ENCODE measurements at regions not wholly inside any gene's neighbourhood (a gene's known extent, or its start where the extent isn't known, plus 50 kb on each side); places are given as distances from the start of the nearest gene placed in this dataset.
"Not testable (repeated sequence)": the region's sequence is repeated elsewhere in the genome, so short reads cannot be mapped to it uniquely, and the experiment has no call there.

- peak overlapping the region in 1 of 21 experiments; percentile 65 for H3K27ac ChIP-seq
- H3K4me3 ChIP-seq, result no peak overlapping the region
Observed at GRCh38 chr4:26034849-26035248, 120.8 kb downstream of the SMIM20 start.

DNA sequence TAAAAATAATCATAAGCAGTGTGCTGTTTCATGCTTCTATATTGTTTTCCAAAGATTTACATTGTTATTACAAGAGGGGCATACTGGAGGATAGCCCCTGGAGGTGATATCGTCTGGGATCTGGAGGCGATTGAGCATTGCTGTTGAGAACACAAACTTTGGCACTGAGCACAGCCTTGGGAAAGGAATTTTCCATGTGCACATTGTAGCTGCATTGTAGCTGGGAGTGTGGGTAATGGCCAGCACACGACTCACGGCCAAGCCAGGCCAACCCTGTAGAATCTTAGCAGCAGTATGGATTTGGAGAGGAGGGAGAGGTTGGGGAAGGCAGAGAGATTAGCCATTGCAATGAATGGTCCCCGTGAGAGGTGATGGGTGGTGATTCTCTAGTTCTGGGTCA is 121.9 kb downstream of the SMIM20 start:
- Histone ChIP-seq H3K27ac (no peak overlapping the region), H3K4me3 (no peak overlapping the region)

- no peak overlapping the region for H3K4me3 ChIP-seq
- peak overlapping the region in 5 of 21 experiments; percentile 35 to 64 (median 40) for H3K27ac ChIP-seq
Observed at GRCh38 chr4:26039639-26040359, 125.8 kb downstream of the SMIM20 start.

GRCh38 chr4:26044524-26044923 is 130.5 kb downstream of the SMIM20 start:
- H3K4me3 ChIP-seq, result no peak overlapping the region
- no peak overlapping the region for H3K27ac ChIP-seq

DNA sequence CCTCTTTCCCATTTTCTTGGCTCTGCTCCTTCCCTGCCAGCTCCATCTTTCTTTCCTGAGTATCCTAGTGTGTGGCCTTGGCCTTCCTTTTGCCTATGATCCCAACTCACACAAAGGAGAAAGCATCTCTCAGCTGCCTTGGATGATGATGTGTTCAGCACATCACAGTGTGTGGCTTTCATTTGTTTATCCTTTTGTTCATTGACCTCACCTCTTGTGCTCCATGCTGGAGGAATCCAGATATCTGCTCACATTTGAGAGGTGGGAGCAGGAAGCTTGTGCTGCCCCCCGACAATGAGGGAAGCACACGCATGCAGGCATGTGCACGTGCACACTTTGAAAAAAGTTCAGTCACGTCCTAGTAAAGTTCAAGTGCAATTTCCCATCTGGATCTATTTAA is 131.0 kb downstream of the SMIM20 start:
- Histone ChIP-seq H3K27ac (no peak overlapping the region), H3K4me3 (no peak overlapping the region)

GRCh38 chr4:26047795-26048194 is 133.8 kb downstream of the SMIM20 start:
- peak overlapping the region in 16 of 21 experiments; percentile 18 to 86 (median 64) for H3K27ac ChIP-seq
- H3K4me3 ChIP-seq, result no peak overlapping the region

DNA sequence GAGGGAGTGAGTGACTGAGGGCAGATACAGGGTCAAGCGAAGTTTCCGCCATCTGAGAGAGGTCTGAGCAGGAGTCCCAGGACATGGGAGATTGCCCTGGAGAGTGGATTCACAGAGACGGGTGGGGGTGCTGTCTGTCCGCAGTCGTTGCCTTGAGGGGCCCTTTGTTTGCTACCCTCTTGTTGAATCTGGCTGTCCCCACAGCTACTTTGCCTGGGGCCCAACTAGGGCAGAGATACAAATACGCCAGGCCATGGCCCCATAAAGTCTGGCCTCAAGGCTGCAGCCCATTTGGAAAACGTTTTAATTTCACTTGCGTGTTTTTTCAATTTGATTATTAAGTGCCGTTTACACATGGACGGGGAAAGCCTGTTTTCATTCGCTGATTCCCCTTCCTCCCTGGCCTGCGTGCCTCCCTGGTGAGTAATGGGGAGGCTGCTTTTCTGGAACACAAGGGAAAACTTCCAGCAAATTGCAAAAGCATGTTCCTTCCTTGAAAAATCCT is 134.4 kb downstream of the SMIM20 start:
- Histone ChIP-seq H3K4me3 (no peak overlapping the region), H3K27ac (peak overlapping the region in 17 of 21 experiments; percentile 18 to 86 (median 62))

DNA sequence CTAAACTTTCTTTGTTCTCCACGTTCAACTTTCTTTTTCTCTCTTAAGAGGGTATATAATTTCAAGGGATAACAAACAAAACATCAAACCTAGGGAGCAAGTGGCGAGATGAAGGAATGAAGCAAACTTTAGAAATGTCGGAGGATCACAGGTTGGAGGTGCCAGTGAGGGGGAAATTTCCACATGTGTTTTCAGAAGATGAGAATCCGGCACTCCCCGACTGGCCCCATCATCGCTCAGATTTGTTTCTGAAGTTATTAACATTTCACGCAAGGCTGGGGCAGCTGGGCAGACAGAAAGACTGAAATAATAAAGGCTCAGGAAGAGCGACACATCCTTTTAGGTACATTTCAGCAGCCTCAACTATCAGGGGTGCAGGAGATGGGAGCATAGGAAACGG is 134.9 kb downstream of the SMIM20 start:
- Histone ChIP-seq H3K4me3 (no peak overlapping the region), H3K27ac (peak overlapping the region in 16 of 21 experiments; percentile 7 to 86 (median 68))

GRCh38 chr4:26049447-26049846 is 135.4 kb downstream of the SMIM20 start:
- no peak overlapping the region for H3K4me3 ChIP-seq
- peak overlapping the region in 18 of 21 experiments; percentile 7 to 86 (median 61) for H3K27ac ChIP-seq

DNA sequence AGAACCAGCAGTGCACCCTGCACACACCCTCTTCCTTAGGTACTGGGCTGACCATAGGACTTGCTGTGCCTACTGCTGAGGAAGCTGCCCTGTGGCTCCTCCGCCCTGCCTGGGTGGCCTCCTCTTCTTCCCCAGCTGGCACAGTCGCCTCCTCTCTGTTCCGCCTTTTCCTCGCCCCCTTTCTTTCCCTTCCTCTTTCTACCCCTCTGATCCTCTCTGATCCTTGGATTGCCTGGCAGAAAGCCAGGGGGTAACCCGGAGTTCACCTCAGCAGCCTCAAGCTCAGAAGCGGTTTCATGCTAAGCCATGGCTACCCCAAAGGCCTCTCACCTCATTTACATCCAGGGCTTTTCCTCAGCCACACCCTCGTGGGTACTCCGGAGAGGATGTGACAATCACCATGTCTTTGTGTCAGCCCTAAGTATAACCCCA is 136.2 kb downstream of the SMIM20 start:
- H3K27ac ChIP-seq, result peak overlapping the region in 11 of 21 experiments; percentile 33 to 86 (median 73)
- no peak overlapping the region for H3K4me3 ChIP-seq

- Histone ChIP-seq H3K27ac (peak overlapping the region in 6 of 21 experiments; percentile 37 to 86 (median 74)), H3K4me3 (no peak overlapping the region)
Observed at GRCh38 chr4:26050671-26051070, 136.7 kb downstream of the SMIM20 start.

DNA sequence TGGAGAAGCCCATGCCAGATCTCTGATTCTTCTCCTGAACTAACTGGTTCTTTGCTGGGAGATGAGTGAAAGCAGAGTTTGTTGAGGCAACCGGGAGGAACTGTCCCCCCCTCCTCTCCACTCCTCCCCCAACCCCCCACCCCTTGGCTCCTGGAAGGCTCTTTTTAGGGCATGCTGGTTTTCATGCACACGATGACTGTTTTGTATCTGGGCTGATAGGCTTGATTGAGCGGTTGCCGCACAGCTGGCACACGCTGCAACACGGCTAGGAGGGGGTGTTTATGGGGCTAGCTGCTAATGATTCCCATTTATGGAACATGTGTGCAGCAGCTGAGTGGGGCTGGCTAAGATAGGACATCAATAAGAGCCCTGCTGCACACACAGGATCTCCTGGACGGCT is 137.2 kb downstream of the SMIM20 start:
- Histone ChIP-seq H3K4me3 (no peak overlapping the region), H3K27ac (no peak overlapping the region)

DNA sequence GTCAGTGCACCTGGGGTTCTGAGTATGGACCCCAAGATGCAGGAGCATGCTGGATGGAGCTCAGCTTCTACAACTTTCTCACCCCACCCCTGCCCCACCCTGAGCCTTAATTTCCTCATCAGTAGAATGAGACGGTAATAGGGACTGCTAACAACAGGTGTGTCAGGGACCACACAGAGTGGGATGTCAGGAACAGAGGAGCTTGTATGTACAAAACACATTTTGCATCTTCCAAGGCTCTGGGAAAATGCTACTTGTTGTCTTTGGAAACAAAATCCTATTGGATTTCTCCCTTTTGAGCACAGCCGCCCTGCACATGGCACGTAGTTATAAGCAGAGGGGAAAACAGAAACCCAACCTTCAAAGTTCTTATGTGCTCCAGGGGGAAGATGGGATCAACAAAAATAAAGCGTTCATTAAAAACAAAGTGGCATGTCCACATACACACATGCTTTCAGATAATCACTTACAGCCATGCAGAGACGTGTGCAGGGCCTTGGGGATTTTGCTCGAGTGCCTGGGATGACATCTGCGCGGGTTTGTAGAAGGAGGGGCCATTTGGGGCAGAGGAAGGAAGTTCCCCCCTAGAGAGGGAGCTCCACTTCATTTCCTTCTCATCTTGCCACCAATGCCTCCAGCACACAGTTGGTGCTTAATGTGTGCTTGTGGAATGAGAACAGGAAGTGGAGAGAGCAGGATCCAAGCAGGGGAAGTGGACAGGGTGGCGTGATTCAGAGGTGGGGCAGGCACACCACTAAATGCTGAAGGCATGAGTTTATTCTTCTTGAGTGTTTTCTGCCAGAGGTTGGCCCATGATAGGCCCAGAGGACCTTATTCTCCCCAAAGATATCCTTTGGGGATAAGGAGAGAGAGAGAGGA is 138.9 kb downstream of the SMIM20 start:
- no peak overlapping the region for H3K4me3 ChIP-seq
- H3K27ac ChIP-seq, result no peak overlapping the region

- Histone ChIP-seq H3K27ac (no peak overlapping the region), H3K4me3 (no peak overlapping the region)
Observed at GRCh38 chr4:26053761-26054160, 139.7 kb downstream of the SMIM20 start.

GRCh38 chr4:26055855-26056254 is 141.8 kb downstream of the SMIM20 start:
- Histone ChIP-seq H3K4me3 (no peak overlapping the region), H3K27ac (no peak overlapping the region)

- Histone ChIP-seq H3K27ac (no peak overlapping the region), H3K4me3 (no peak overlapping the region)
Observed at GRCh38 chr4:26056406-26056805, 142.4 kb downstream of the SMIM20 start.

GRCh38 chr4:26057839-26058238 is 143.8 kb downstream of the SMIM20 start:
- H3K27ac ChIP-seq, result not testable (repeated sequence)

DNA sequence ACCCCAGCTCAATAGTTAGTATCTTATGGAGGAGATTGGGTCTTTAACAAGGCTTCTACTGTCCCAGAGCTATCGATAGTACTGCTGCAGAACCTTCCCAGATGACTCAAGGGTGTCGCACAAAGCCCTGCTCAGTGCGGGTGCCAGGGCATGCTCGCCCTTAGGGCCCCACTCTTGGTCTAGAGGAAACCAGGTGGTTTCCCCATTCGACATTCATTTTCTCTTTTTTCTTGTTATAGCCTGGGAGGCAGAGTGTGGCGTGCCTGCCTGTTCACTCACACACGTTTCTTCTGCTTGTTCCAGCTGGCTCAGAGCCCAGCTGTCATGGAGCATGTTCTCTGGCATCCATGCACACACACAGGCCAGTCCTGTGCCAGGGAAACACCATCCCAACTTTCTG is 144.5 kb downstream of the SMIM20 start:
- Histone ChIP-seq H3K27ac (peak overlapping the region in 4 of 21 experiments; percentile 1 to 51 (median 19)), H3K4me3 (no peak overlapping the region)

More at GRCh38 chr4:26057839-26058238, 143.8 kb downstream of the SMIM20 start:
- H3K4me3 ChIP-seq, result not testable (repeated sequence)

- no peak overlapping the region for H3K27ac ChIP-seq
Observed at GRCh38 chr4:26059391-26060154, 145.6 kb downstream of the SMIM20 start.

GRCh38 chr4:26060286-26060685 is 146.3 kb downstream of the SMIM20 start:
- Histone ChIP-seq H3K27ac (no peak overlapping the region), H3K4me3 (no peak overlapping the region)

More at GRCh38 chr4:26059391-26060154, 145.6 kb downstream of the SMIM20 start:
- H3K4me3 ChIP-seq, result no peak overlapping the region

Data from skin epidermis (tissue), 12 donors.